ENCODE measurements at regions not wholly inside any gene's neighbourhood (a gene's known extent, or its start where the extent isn't known, plus 50 kb on each side); places are given as distances from the start of the nearest gene placed in this dataset.

- Histone ChIP-seq H3K27me3 (ENCODE audit: control insufficient read depth in 3 of 3, insufficient read depth in 3 of 3, low read length in 3 of 3) (peaks cover 0 to 7% (median 0%) of the 10 kb centered on the region in 3 donors), H3K36me3 (ENCODE audit: control insufficient read depth in 3 of 3, insufficient read depth in 3 of 3, low read length in 3 of 3) (no peaks in the 10 kb centered on the region), H3K9ac (ENCODE audit: low read depth in 1 of 3, low read length in 3 of 3) (no peak overlapping the region), H3K4me3 (ENCODE audit: low read length in 3 of 3) (no peak overlapping the region), H3K4me1 (ENCODE audit: control insufficient read depth in 3 of 3, insufficient read depth in 3 of 3, low read length in 3 of 3) (no peaks in the 10 kb centered on the region), H3K27ac (ENCODE audit: low read depth, low read length) (no peak overlapping the region), H3K9me3 (ENCODE audit: control insufficient read depth in 3 of 3, low read length in 3 of 3) (no peaks in the 10 kb centered on the region)
Measured at GRCh38 chrX:69321789-69322188, 156.5 kb upstream of the PJA1 start.

GRCh38 chrX:69321006-69321655, 155.9 kb upstream of the PJA1 start:
- Histone ChIP-seq H3K9ac (ENCODE audit: low read depth in 1 of 3, low read length in 3 of 3) (no peak overlapping the region), H3K27me3 (ENCODE audit: control insufficient read depth in 3 of 3, insufficient read depth in 3 of 3, low read length in 3 of 3) (peaks cover 0 to 7% (median 0%) of the 10 kb centered on the region in 3 donors), H3K27ac (ENCODE audit: low read depth, low read length) (no peak overlapping the region), H3K4me3 (ENCODE audit: low read length in 3 of 3) (no peak overlapping the region), H3K9me3 (ENCODE audit: control insufficient read depth in 3 of 3, low read length in 3 of 3) (no peaks in the 10 kb centered on the region), H3K36me3 (ENCODE audit: control insufficient read depth in 3 of 3, insufficient read depth in 3 of 3, low read length in 3 of 3) (no peaks in the 10 kb centered on the region), H3K4me1 (ENCODE audit: control insufficient read depth in 3 of 3, insufficient read depth in 3 of 3, low read length in 3 of 3) (no peaks in the 10 kb centered on the region)

GRCh38 chrX:69320116-69320515, 154.9 kb upstream of the PJA1 start:
- H3K27me3 ChIP-seq (ENCODE audit: control insufficient read depth in 3 of 3, insufficient read depth in 3 of 3, low read length in 3 of 3): peaks cover 0 to 11% (median 0%) of the 10 kb centered on the region in 3 donors

GRCh38 chrX:69319376-69319775, 154.1 kb upstream of the PJA1 start:
- no peak overlapping the region for H3K27ac ChIP-seq (ENCODE audit: low read depth, low read length)
- no peaks in the 10 kb centered on the region for H3K36me3 ChIP-seq (ENCODE audit: control insufficient read depth in 3 of 3, insufficient read depth in 3 of 3, low read length in 3 of 3)
- H3K9me3 ChIP-seq (ENCODE audit: control insufficient read depth in 3 of 3, low read length in 3 of 3): no peaks in the 10 kb centered on the region
- peaks cover 0 to 11% (median 0%) of the 10 kb centered on the region in 3 donors for H3K27me3 ChIP-seq (ENCODE audit: control insufficient read depth in 3 of 3, insufficient read depth in 3 of 3, low read length in 3 of 3)
- H3K9ac ChIP-seq (ENCODE audit: low read depth in 1 of 3, low read length in 3 of 3): no peak overlapping the region
- no peaks in the 10 kb centered on the region for H3K4me1 ChIP-seq (ENCODE audit: control insufficient read depth in 3 of 3, insufficient read depth in 3 of 3, low read length in 3 of 3)
- no peak overlapping the region for H3K4me3 ChIP-seq (ENCODE audit: low read length in 3 of 3)

More at GRCh38 chrX:69320116-69320515, 154.9 kb upstream of the PJA1 start:
- Histone ChIP-seq H3K27ac (ENCODE audit: low read depth, low read length) (no peak overlapping the region), H3K9ac (ENCODE audit: low read depth in 1 of 3, low read length in 3 of 3) (no peak overlapping the region), H3K4me1 (ENCODE audit: control insufficient read depth in 3 of 3, insufficient read depth in 3 of 3, low read length in 3 of 3) (no peaks in the 10 kb centered on the region), H3K4me3 (ENCODE audit: low read length in 3 of 3) (no peak overlapping the region), H3K36me3 (ENCODE audit: control insufficient read depth in 3 of 3, insufficient read depth in 3 of 3, low read length in 3 of 3) (no peaks in the 10 kb centered on the region), H3K9me3 (ENCODE audit: control insufficient read depth in 3 of 3, low read length in 3 of 3) (no peaks in the 10 kb centered on the region)

DNA sequence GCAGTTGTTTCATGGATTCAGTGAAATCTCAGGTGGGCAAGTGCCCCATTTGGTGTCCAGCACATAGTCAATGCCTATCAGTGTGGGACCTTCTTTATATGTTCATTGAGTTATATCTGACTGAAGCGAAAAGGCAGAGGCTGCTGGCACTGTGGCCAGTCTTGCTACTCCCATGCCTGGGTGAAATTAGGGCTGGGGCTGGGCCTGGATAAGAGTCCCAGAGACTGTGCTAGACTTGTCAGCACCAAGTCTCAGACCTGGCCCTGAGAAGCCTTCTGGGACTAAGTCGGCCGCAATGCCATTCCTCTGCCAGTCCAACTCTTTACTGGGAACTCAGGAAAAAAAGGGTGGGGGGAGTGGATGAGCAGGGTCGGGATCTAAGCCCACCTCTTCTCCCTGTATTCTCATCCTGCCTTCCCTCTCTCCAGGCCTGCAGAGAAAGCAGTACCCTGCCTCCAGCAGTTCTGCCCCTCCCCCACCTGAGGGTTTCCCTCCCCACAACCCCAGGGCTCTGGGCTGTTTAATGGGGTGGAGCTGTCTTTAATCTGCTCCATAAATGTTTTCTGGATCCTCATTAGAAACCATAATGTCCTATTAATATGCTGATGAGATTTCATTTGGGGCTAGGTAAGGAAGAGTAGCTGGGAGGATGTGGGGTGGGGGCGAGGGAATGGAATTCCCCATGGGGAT, 153.5 kb upstream of the PJA1 start:
- no peak overlapping the region for H3K9ac ChIP-seq (ENCODE audit: low read depth in 1 of 3, low read length in 3 of 3)
- no peak overlapping the region for H3K4me3 ChIP-seq (ENCODE audit: low read length in 3 of 3)
- H3K27me3 ChIP-seq (ENCODE audit: control insufficient read depth in 3 of 3, insufficient read depth in 3 of 3, low read length in 3 of 3): peaks cover 0 to 11% (median 0%) of the 10 kb centered on the region in 3 donors
- H3K9me3 ChIP-seq (ENCODE audit: control insufficient read depth in 3 of 3, low read length in 3 of 3): no peaks in the 10 kb centered on the region
- H3K4me1 ChIP-seq (ENCODE audit: control insufficient read depth in 3 of 3, insufficient read depth in 3 of 3, low read length in 3 of 3): no peaks in the 10 kb centered on the region
- H3K27ac ChIP-seq (ENCODE audit: low read depth, low read length): no peak overlapping the region
- H3K36me3 ChIP-seq (ENCODE audit: control insufficient read depth in 3 of 3, insufficient read depth in 3 of 3, low read length in 3 of 3): no peaks in the 10 kb centered on the region

DNA sequence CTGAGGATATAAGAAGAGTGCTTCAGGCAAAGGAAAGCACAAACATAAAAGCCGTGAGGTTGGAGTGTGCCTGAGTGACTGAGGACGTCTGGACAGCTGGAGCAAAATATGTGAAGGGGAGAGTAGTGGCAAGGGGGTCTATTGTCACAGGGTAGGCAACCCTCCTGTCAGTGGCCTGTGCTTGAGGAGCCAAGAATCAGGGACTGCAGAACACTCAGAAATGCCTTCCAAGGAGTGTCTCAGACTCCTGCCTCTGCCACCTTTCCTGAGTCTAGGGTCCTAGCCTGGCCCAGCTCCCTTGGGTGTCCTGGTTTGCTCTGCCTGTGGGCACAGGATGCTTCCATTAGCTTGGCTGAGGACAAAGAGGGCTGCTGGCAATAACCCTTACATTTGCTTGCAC, 152.5 kb upstream of the PJA1 start:
- Histone ChIP-seq H3K27me3 (ENCODE audit: control insufficient read depth in 3 of 3, insufficient read depth in 3 of 3, low read length in 3 of 3) (peaks cover 0 to 11% (median 0%) of the 10 kb centered on the region in 3 donors), H3K27ac (ENCODE audit: low read depth, low read length) (no peak overlapping the region), H3K4me1 (ENCODE audit: control insufficient read depth in 3 of 3, insufficient read depth in 3 of 3, low read length in 3 of 3) (no peaks in the 10 kb centered on the region), H3K4me3 (ENCODE audit: low read length in 3 of 3) (no peak overlapping the region), H3K9ac (ENCODE audit: low read depth in 1 of 3, low read length in 3 of 3) (no peak overlapping the region), H3K36me3 (ENCODE audit: control insufficient read depth in 3 of 3, insufficient read depth in 3 of 3, low read length in 3 of 3) (no peaks in the 10 kb centered on the region), H3K9me3 (ENCODE audit: control insufficient read depth in 3 of 3, low read length in 3 of 3) (no peaks in the 10 kb centered on the region)

- H3K9me3 ChIP-seq (ENCODE audit: control insufficient read depth in 3 of 3, low read length in 3 of 3): no peaks in the 10 kb centered on the region
- H3K4me1 ChIP-seq (ENCODE audit: control insufficient read depth in 3 of 3, insufficient read depth in 3 of 3, low read length in 3 of 3): no peaks in the 10 kb centered on the region
- H3K27me3 ChIP-seq (ENCODE audit: control insufficient read depth in 3 of 3, insufficient read depth in 3 of 3, low read length in 3 of 3): peaks cover 0 to 27% (median 0%) of the 10 kb centered on the region in 3 donors
- H3K27ac ChIP-seq (ENCODE audit: low read depth, low read length): no peak overlapping the region
- H3K4me3 ChIP-seq (ENCODE audit: low read length in 3 of 3): no peak overlapping the region
- H3K36me3 ChIP-seq (ENCODE audit: control insufficient read depth in 3 of 3, insufficient read depth in 3 of 3, low read length in 3 of 3): no peaks in the 10 kb centered on the region
- no peak overlapping the region for H3K9ac ChIP-seq (ENCODE audit: low read depth in 1 of 3, low read length in 3 of 3)
Measured at GRCh38 chrX:69314436-69315348, 149.4 kb upstream of the PJA1 start.

GRCh38 chrX:69313617-69314290, 148.5 kb upstream of the PJA1 start:
- no peak overlapping the region for H3K4me3 ChIP-seq (ENCODE audit: low read length in 3 of 3)
- H3K27me3 ChIP-seq (ENCODE audit: control insufficient read depth in 3 of 3, insufficient read depth in 3 of 3, low read length in 3 of 3): peaks cover 0 to 27% (median 0%) of the 10 kb centered on the region in 3 donors
- H3K27ac ChIP-seq (ENCODE audit: low read depth, low read length): no peak overlapping the region
- no peak overlapping the region for H3K9ac ChIP-seq (ENCODE audit: low read depth in 1 of 3, low read length in 3 of 3)
- no peaks in the 10 kb centered on the region for H3K9me3 ChIP-seq (ENCODE audit: control insufficient read depth in 3 of 3, low read length in 3 of 3)
- H3K36me3 ChIP-seq (ENCODE audit: control insufficient read depth in 3 of 3, insufficient read depth in 3 of 3, low read length in 3 of 3): no peaks in the 10 kb centered on the region
- no peaks in the 10 kb centered on the region for H3K4me1 ChIP-seq (ENCODE audit: control insufficient read depth in 3 of 3, insufficient read depth in 3 of 3, low read length in 3 of 3)

DNA sequence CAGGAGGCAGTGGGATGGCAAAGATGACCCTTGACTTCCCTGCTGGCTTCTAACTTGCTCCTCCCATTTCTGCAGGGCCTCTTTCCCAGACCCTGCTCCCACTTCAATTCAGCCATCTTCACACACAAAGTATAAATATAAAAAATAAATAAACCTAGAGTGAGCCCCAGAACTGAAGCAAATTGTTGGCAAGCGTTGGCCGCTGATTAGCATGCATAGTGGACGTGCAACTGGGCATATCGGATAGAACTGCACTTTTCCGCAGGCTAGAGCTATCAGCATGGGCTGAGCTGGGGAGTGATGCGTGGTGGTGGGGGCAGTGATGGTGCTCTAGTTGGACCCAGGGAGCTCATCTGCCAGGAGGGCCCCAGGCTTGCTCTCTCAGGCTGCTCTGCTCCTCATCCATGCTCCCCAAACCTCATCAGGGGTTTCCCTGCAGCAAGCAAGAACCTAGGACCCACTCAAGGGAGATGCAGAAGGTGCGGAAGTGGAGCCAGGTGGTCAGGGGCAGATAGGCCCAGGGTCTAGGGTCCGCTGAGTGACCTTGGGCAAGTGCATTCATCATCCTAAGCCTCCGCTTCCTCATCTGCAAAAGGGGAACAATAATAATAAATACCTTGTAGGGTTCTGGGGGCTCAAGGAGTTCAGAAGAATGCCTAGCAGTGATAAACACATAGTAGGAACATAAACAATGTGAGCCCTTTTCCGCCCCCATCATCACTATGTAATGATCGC, 146.8 kb upstream of the PJA1 start:
- no peaks in the 10 kb centered on the region for H3K9me3 ChIP-seq (ENCODE audit: control insufficient read depth in 3 of 3, low read length in 3 of 3)
- no peaks in the 10 kb centered on the region for H3K4me1 ChIP-seq (ENCODE audit: control insufficient read depth in 3 of 3, insufficient read depth in 3 of 3, low read length in 3 of 3)
- no peak overlapping the region for H3K9ac ChIP-seq (ENCODE audit: low read depth in 1 of 3, low read length in 3 of 3)
- H3K36me3 ChIP-seq (ENCODE audit: control insufficient read depth in 3 of 3, insufficient read depth in 3 of 3, low read length in 3 of 3): no peaks in the 10 kb centered on the region
- no peak overlapping the region for H3K27ac ChIP-seq (ENCODE audit: low read depth, low read length)
- peaks cover 0 to 23% (median 0%) of the 10 kb centered on the region in 3 donors for H3K27me3 ChIP-seq (ENCODE audit: control insufficient read depth in 3 of 3, insufficient read depth in 3 of 3, low read length in 3 of 3)
- H3K4me3 ChIP-seq (ENCODE audit: low read length in 3 of 3): no peak overlapping the region
